OCI-LY1 (cell line): ENCODE measurements at regions not wholly inside any gene's neighbourhood (a gene's known extent, or its start where the extent isn't known, plus 50 kb on each side); places are given as distances from the start of the nearest gene placed in this dataset.

Source experiments
- H2AFZ ChIP-seq: fragments of 200-600 bp; sonication (generic), shearing (Covaris generic); 2 replicates; pipeline ENCODE4 v1.6.0; 2014; ENCODE audit warnings: antibody characterized with exemption, mild to moderate bottlenecking, low read length
- H3F3A ChIP-seq: fragments of 200-600 bp; sonication (generic), shearing (Covaris generic); 2 replicates; pipeline ENCODE4 v1.6.0; 2014; ENCODE audit warnings: mild to moderate bottlenecking, antibody characterized with exemption, low read length, moderate library complexity; ENCODE audit not compliant: insufficient read depth
- H3K27ac ChIP-seq: fragments of 200-600 bp; sonication (generic); 2 replicates; pipeline ENCODE4 v1.5.1; 2014; ENCODE audit warnings: low read length, mixed run types, mild to moderate bottlenecking, low read depth; ENCODE audit not compliant: poor library complexity, severe bottlenecking
- H3K27me3 ChIP-seq: fragments of 200-600 bp; sonication (generic); 2 replicates; pipeline ENCODE4 v1.6.0; 2014; ENCODE audit warnings: antibody characterized with exemption, mild to moderate bottlenecking, low read length, moderate library complexity; ENCODE audit not compliant: insufficient read depth
- H3K36me3 ChIP-seq: fragments of 200-600 bp; sonication (generic); 2 replicates; pipeline ENCODE4 v1.6.1; 2014; ENCODE audit warnings: mild to moderate bottlenecking, antibody characterized with exemption, low read length, moderate library complexity, mixed read lengths; ENCODE audit not compliant: insufficient read depth
- H3K4me1 ChIP-seq: fragments of 200-600 bp; sonication (generic); 2 replicates; pipeline ENCODE4 v1.5.1; 2014; ENCODE audit warnings: mild to moderate bottlenecking, low read length, moderate library complexity; ENCODE audit not compliant: insufficient read depth, severe bottlenecking
- H3K4me2 ChIP-seq: fragments of 200-600 bp; sonication (generic), shearing (Covaris generic); 2 replicates; pipeline ENCODE4 v1.6.1; 2014; ENCODE audit warnings: low read length
- H3K4me3 ChIP-seq: fragments of 200-600 bp; sonication (generic); 2 replicates; pipeline ENCODE4 v1.5.1; 2014; ENCODE audit warnings: low read length, low read depth, mild to moderate bottlenecking, mixed read lengths; ENCODE audit not compliant: poor library complexity, severe bottlenecking
- H3K79me2 ChIP-seq: fragments of 200-600 bp; shearing (Covaris generic); 2 replicates; pipeline ENCODE4 v1.6.1; 2016; ENCODE audit warnings: mixed run types, low read length, mixed read lengths; ENCODE audit not compliant: insufficient read depth
- H3K9ac ChIP-seq: fragments of 200-600 bp; sonication (generic), shearing (Covaris generic); 2 replicates; pipeline ENCODE4 v1.6.1; 2014; ENCODE audit warnings: mild to moderate bottlenecking, low read length, mixed read lengths
- H3K9me2 ChIP-seq: fragments of 200-600 bp; sonication (generic), shearing (Covaris generic); 2 replicates; pipeline ENCODE4 v1.6.1; 2014; ENCODE audit warnings: low read depth, mild to moderate bottlenecking, low read length, mixed read lengths
- H3K9me3 ChIP-seq: fragments of 200-600 bp; shearing (Covaris generic); 2 replicates; pipeline ENCODE4 v1.6.1; 2014; ENCODE audit warnings: low read length, mixed read lengths
- H4K20me1 ChIP-seq: fragments of 200-600 bp; sonication (generic), shearing (Covaris generic); 2 replicates; pipeline ENCODE4 v1.6.0; 2016; ENCODE audit warnings: mild to moderate bottlenecking, low read length; ENCODE audit not compliant: insufficient read depth
- CTCF ChIP-seq: fragments of 200-600 bp; sonication (generic), shearing (Covaris generic); IDR thresholded peaks from 2 replicates; pipeline ENCODE4 v1.5.1; 2017; ENCODE audit warnings: mild to moderate bottlenecking, antibody characterized with exemption, low read length, moderate library complexity, mixed read lengths
- EZH2 ChIP-seq: fragments of 200-600 bp; sonication (generic), shearing (Covaris generic); IDR thresholded peaks from 2 replicates; pipeline ENCODE4 v1.8.0; 2017; ENCODE audit warnings: borderline replicate concordance, mixed run types, mild to moderate bottlenecking, antibody characterized with exemption, low read length, moderate library complexity, mixed read lengths

GRCh38 chr1:30511563-30511962, 211.8 kb downstream of the MATN1 start:
- Histone ChIP-seq H4K20me1 (no peaks in the 10 kb centered on the region), H3K9ac (no peak overlapping the region), H3K27me3 (no peaks in the 10 kb centered on the region), H3K9me2 (no peaks in the 10 kb centered on the region), H2AFZ (no peak overlapping the region), H3K4me3 (no peak overlapping the region), H3K36me3 (no peaks in the 10 kb centered on the region), H3K9me3 (no peaks in the 10 kb centered on the region), H3F3A (no peaks in the 10 kb centered on the region), H3K79me2 (no peaks in the 10 kb centered on the region), H3K4me2 (no peak overlapping the region), H3K4me1 (no peaks in the 10 kb centered on the region), H3K27ac (no peak overlapping the region)
- no peak for TF ChIP-seq CTCF
- TF ChIP-seq EZH2: no peak

GRCh38 chr1:30511106-30511505, 212.3 kb downstream of the MATN1 start:
- H3K9me3 ChIP-seq: no peaks in the 10 kb centered on the region
- no peaks in the 10 kb centered on the region for H3K27me3 ChIP-seq
- no peaks in the 10 kb centered on the region for H4K20me1 ChIP-seq
- H3K4me3 ChIP-seq: no peak overlapping the region
- H2AFZ ChIP-seq: no peak overlapping the region
- no peak overlapping the region for H3K4me2 ChIP-seq
- no peaks in the 10 kb centered on the region for H3K79me2 ChIP-seq
- H3F3A ChIP-seq: no peaks in the 10 kb centered on the region
- H3K9me2 ChIP-seq: no peaks in the 10 kb centered on the region
- H3K9ac ChIP-seq: no peak overlapping the region
- no peaks in the 10 kb centered on the region for H3K4me1 ChIP-seq
- no peak overlapping the region for H3K27ac ChIP-seq
- TF ChIP-seq EZH2: no peak
- TF ChIP-seq CTCF: no peak
- no peaks in the 10 kb centered on the region for H3K36me3 ChIP-seq

- Histone ChIP-seq H3F3A (no peaks in the 10 kb centered on the region), H3K4me3 (no peak overlapping the region), H3K27me3 (no peaks in the 10 kb centered on the region), H3K9me2 (no peaks in the 10 kb centered on the region), H3K27ac (no peak overlapping the region), H2AFZ (no peak overlapping the region), H3K9me3 (no peaks in the 10 kb centered on the region), H4K20me1 (no peaks in the 10 kb centered on the region), H3K79me2 (no peaks in the 10 kb centered on the region), H3K4me1 (no peaks in the 10 kb centered on the region), H3K36me3 (no peaks in the 10 kb centered on the region), H3K9ac (no peak overlapping the region), H3K4me2 (no peak overlapping the region)
- TF ChIP-seq CTCF (no peak), EZH2 (no peak)
Measured at GRCh38 chr1:30509670-30510069, 213.7 kb downstream of the MATN1 start.
